Trophoblast cell (in vitro differentiated cells and primary cell): ENCODE measurements at regions not wholly inside any gene's neighbourhood (a gene's known extent, or its start where the extent isn't known, plus 50 kb on each side); places are given as distances from the start of the nearest gene placed in this dataset.
"Not testable (repeated sequence)": the region's sequence is repeated elsewhere in the genome, so short reads cannot be mapped to it uniquely, and the experiment has no call there.

ENCODE experiments used
- DNase-seq, 2 donors: peaks; one replicate each; pipeline ENCODE4 v3.0.0-alpha.2; 2016
- H2AFZ ChIP-seq: 2 replicates; pipeline ENCODE4 v1.6.1; 2013; ENCODE audit warnings: low read length, moderate library complexity, mild to moderate bottlenecking; ENCODE audit not compliant: insufficient read depth, poor library complexity
- H2AK5ac ChIP-seq: 2 replicates; pipeline ENCODE4 v1.6.1; 2013; ENCODE audit warnings: mild to moderate bottlenecking, low read length
- H2BK120ac ChIP-seq: 2 replicates; pipeline ENCODE4 v1.6.1; 2013; ENCODE audit warnings: low read length, mild to moderate bottlenecking, moderate library complexity; ENCODE audit not compliant: insufficient read depth, poor library complexity
- H2BK12ac ChIP-seq: 2 replicates; pipeline ENCODE4 v1.6.1; 2013; ENCODE audit warnings: mild to moderate bottlenecking, low read length, moderate library complexity
- H2BK5ac ChIP-seq: 2 replicates; pipeline ENCODE4 v1.6.1; 2013; ENCODE audit warnings: low read length, low read depth, moderate library complexity, mild to moderate bottlenecking; ENCODE audit not compliant: poor library complexity
- H3K14ac ChIP-seq: 2 replicates; pipeline ENCODE4 v1.6.1; 2013; ENCODE audit warnings: mild to moderate bottlenecking, low read length
- H3K18ac ChIP-seq: 2 replicates; pipeline ENCODE4 v1.6.1; 2013; ENCODE audit warnings: mild to moderate bottlenecking, low read length
- H3K23ac ChIP-seq: 2 replicates; pipeline ENCODE4 v1.6.1; 2013; ENCODE audit warnings: low read length
- H3K27ac ChIP-seq: 2 replicates; pipeline ENCODE4 v1.5.1; 2013; ENCODE audit warnings: low read depth, mild to moderate bottlenecking, inconsistent platforms, low read length, moderate library complexity
- H3K27me3 ChIP-seq: 2 replicates; pipeline ENCODE4 v1.6.1; 2013; ENCODE audit warnings: inconsistent platforms, mild to moderate bottlenecking, low read length, moderate library complexity; ENCODE audit not compliant: insufficient read depth
- H3K36me3 ChIP-seq, 2 experiments: 1 replicate in 1 of 2; 2 replicates in 1 of 2; pipeline ENCODE4 v1.6.1; 2013; ENCODE audit warnings: low read length in 2 of 2, mild to moderate bottlenecking in 2 of 2, moderate library complexity in 1 of 2; ENCODE audit not compliant: insufficient read depth in 2 of 2, control insufficient read depth in 1 of 2
- H3K4ac ChIP-seq: 2 replicates; pipeline ENCODE4 v1.6.1; 2013; ENCODE audit warnings: low read depth, mild to moderate bottlenecking, low read length, moderate library complexity
- H3K4me1 ChIP-seq, 2 experiments: 1 replicate in 1 of 2; 2 replicates in 1 of 2; pipeline ENCODE4 v1.6.1; 2013; ENCODE audit warnings: low read length in 2 of 2, mild to moderate bottlenecking in 2 of 2, moderate library complexity in 1 of 2; ENCODE audit not compliant: insufficient read depth in 2 of 2, control insufficient read depth in 1 of 2
- H3K4me2 ChIP-seq: 2 replicates; pipeline ENCODE4 v1.6.1; 2013; ENCODE audit warnings: inconsistent platforms, mild to moderate bottlenecking, low read length, moderate library complexity
- H3K4me3 ChIP-seq: 2 replicates; pipeline ENCODE4 v1.5.1; 2013; ENCODE audit warnings: mild to moderate bottlenecking, low read depth, low read length, inconsistent platforms
- H3K79me1 ChIP-seq: one replicate; pipeline ENCODE4 v1.6.1; 2013; ENCODE audit warnings: low read length
- H3K79me2 ChIP-seq: 2 replicates; pipeline ENCODE4 v1.6.1; 2013; ENCODE audit warnings: low read length, mild to moderate bottlenecking; ENCODE audit not compliant: control insufficient read depth, insufficient read depth, poor library complexity
- H3K9ac ChIP-seq: 2 replicates; pipeline ENCODE4 v1.6.1; 2013; ENCODE audit warnings: mild to moderate bottlenecking, low read length
- H3K9me3 ChIP-seq: 2 replicates; pipeline ENCODE4 v1.6.1; 2013; ENCODE audit warnings: low read depth, mild to moderate bottlenecking, control low read depth, inconsistent platforms, low read length; ENCODE audit not compliant: insufficient read depth
- H4K12ac ChIP-seq: 2 replicates; pipeline ENCODE4 v1.6.1; 2013; ENCODE audit warnings: low read depth, mild to moderate bottlenecking, low read length, moderate library complexity
- H4K8ac ChIP-seq: 2 replicates; pipeline ENCODE4 v1.6.1; 2013; ENCODE audit warnings: low read depth, mild to moderate bottlenecking, low read length, moderate library complexity
- H4K91ac ChIP-seq: one replicate; pipeline ENCODE4 v1.6.1; 2013; ENCODE audit warnings: low read depth, mild to moderate bottlenecking, low read length, moderate library complexity
- WGBS: extraction: QIAGEN DNeasy Blood & Tissue Kit; methylation state at CpG from one replicate; pipeline ENCODE4 v1.1.7; 2013; ENCODE audit warnings: missing lambda C conversion rate; ENCODE audit not compliant: insufficient read length, insufficient coverage; ENCODE audit errors: extremely low coverage; 5-methylcytosine and 5-hydroxymethylcytosine counted together

DNA sequence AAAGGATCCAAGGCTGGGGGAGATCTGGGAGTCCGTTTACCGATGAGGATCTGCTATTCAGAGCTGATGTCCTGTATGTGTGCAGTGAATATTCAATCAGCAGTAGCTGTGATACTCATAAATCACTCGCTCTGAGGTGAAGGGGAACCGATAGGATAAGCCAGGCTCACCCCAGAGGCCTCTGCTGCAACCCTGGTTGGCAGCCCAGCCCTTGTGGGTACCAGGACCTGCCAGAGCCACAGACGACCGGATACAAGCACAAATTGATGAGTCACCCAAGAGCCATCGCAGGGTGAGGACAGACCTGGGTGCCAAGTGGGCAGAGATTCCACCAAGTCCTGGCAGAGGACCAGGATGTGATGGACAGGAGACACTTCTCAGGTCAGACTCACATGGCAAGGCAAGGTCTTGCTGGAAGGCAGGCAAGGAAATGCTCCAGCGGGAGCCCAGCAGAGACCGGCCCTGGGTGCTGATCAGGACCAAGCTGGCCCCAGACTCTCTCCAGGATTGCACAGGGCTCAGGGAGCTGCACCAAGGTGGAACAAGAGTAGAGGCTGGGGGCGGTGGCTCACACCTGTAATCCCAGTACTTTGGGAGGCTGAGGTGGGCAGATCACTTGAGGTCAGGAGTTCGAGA is 112.2 kb upstream of the ZNF479 start:
- not testable (repeated sequence) for H3K18ac ChIP-seq, H3K36me3 ChIP-seq, H3K79me2 ChIP-seq, H2BK5ac ChIP-seq, H3K4me3 ChIP-seq, H3K14ac ChIP-seq, H3K4ac ChIP-seq, H4K8ac ChIP-seq, H3K79me1 ChIP-seq, H3K23ac ChIP-seq, H3K9ac ChIP-seq, H2AK5ac ChIP-seq, H3K4me1 ChIP-seq, H4K12ac ChIP-seq, H2AFZ ChIP-seq, H2BK120ac ChIP-seq, H3K27ac ChIP-seq, H2BK12ac ChIP-seq, H4K91ac ChIP-seq, DNase-seq, H3K27me3 ChIP-seq, H3K4me2 ChIP-seq
- no CpG with 5 or more reads among the region's 11 CpGs for WGBS
- H3K9me3 ChIP-seq: peaks cover 50% of the 10 kb centered on the region

- H2AFZ ChIP-seq: no peak overlapping the region
- no CpG with 5 or more reads among the region's 4 CpGs for WGBS
- H3K79me1 ChIP-seq: no peaks in the 10 kb centered on the region
- no peak overlapping the region for H4K8ac ChIP-seq
- H2BK5ac ChIP-seq: no peak overlapping the region
- H3K27me3 ChIP-seq: peaks cover 2% of the 10 kb centered on the region
- peak overlapping the region; percentile 20 for H3K4me3 ChIP-seq
- H2BK120ac ChIP-seq: no peak overlapping the region
- peaks cover 48% of the 10 kb centered on the region for H3K9me3 ChIP-seq
- no peak overlapping the region for H2BK12ac ChIP-seq
- no peak overlapping the region for H4K12ac ChIP-seq
- H3K9ac ChIP-seq: no peak overlapping the region
- DNase-seq: no peak
- H3K18ac ChIP-seq: no peak overlapping the region
- H3K79me2 ChIP-seq: no peaks in the 10 kb centered on the region
- no peaks in the 10 kb centered on the region for H3K36me3 ChIP-seq
- no peak overlapping the region for H3K4ac ChIP-seq
- H3K4me2 ChIP-seq: no peak overlapping the region
- no peaks in the 10 kb centered on the region for H3K4me1 ChIP-seq
- no peak overlapping the region for H3K14ac ChIP-seq
- no peak overlapping the region for H2AK5ac ChIP-seq
- no peak overlapping the region for H3K27ac ChIP-seq
- H3K23ac ChIP-seq: no peak overlapping the region
- no peak overlapping the region for H4K91ac ChIP-seq
These were observed 113.0 kb upstream of the ZNF479 start for GRCh38 chr7:57245206-57245605.

DNA sequence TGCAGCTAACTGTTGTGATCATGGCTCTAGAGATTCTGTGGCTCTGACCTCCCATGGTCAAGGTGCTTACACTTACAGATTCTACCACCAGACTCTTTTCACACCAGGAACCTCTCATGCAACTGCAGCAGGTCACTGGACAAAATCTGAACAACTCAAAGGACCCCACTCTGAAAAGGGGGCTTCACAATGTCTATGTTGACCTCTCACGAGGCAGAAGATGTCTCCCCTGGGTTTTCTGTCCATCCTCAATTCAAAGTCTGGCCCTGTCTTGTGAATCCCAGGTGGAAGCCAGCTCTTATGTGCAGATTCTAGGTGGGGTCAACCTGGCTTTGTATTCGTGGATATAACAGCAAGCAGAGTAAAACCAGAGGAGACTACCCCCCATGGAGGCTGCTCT is 118.6 kb upstream of the ZNF479 start:
- H3K9me3 ChIP-seq: peaks cover 26% of the 10 kb centered on the region
- H3K4me3 ChIP-seq: no peak overlapping the region
- H3K4me2 ChIP-seq: no peak overlapping the region
- no peak overlapping the region for H4K8ac ChIP-seq
- no peaks in the 10 kb centered on the region for H3K4me1 ChIP-seq
- no peak overlapping the region for H4K91ac ChIP-seq
- no peak overlapping the region for H3K18ac ChIP-seq
- no peaks in the 10 kb centered on the region for H3K79me1 ChIP-seq
- H3K36me3 ChIP-seq: no peaks in the 10 kb centered on the region
- no peak overlapping the region for H4K12ac ChIP-seq
- H2BK12ac ChIP-seq: no peak overlapping the region
- no peak overlapping the region for H2BK120ac ChIP-seq
- no peaks in the 10 kb centered on the region for H3K79me2 ChIP-seq
- H3K27ac ChIP-seq: no peak overlapping the region
- H2AK5ac ChIP-seq: no peak overlapping the region
- no peak overlapping the region for H3K4ac ChIP-seq
- H2BK5ac ChIP-seq: no peak overlapping the region
- no peak overlapping the region for H2AFZ ChIP-seq
- DNase-seq: no peak
- no peaks in the 10 kb centered on the region for H3K27me3 ChIP-seq
- H3K23ac ChIP-seq: no peak overlapping the region
- no peak overlapping the region for H3K14ac ChIP-seq
- H3K9ac ChIP-seq: no peak overlapping the region
- WGBS: no CpG with 5 or more reads among the region's 2 CpGs

- Histone ChIP-seq H3K27ac (no peak overlapping the region), H3K4me3 (no peak overlapping the region), H3K9me3 (peaks cover 29% of the 10 kb centered on the region), H3K23ac (no peak overlapping the region), H3K79me2 (no peaks in the 10 kb centered on the region), H2BK5ac (no peak overlapping the region), H4K12ac (no peak overlapping the region), H3K14ac (no peak overlapping the region), H3K4ac (no peak overlapping the region), H4K91ac (no peak overlapping the region), H2AK5ac (no peak overlapping the region), H2BK120ac (no peak overlapping the region), H4K8ac (no peak overlapping the region), H3K18ac (no peak overlapping the region), H3K27me3 (no peaks in the 10 kb centered on the region), H3K36me3 (no peaks in the 10 kb centered on the region), H3K4me2 (no peak overlapping the region), H3K4me1 (no peaks in the 10 kb centered on the region), H2BK12ac (no peak overlapping the region), H3K79me1 (no peaks in the 10 kb centered on the region), H3K9ac (no peak overlapping the region), H2AFZ (no peak overlapping the region)
- DNase-seq: no peak
- WGBS: no CpG with 5 or more reads among the region's 44 CpGs
These were observed 124.6 kb upstream of the ZNF479 start for GRCh38 chr7:57256637-57257375.
